Mesendoderm (in vitro differentiated cells): ENCODE measurements at regions not wholly inside any gene's neighbourhood (a gene's known extent, or its start where the extent isn't known, plus 50 kb on each side); places are given as distances from the start of the nearest gene placed in this dataset.

ENCODE experiments used
- DNase-seq: peaks from one replicate; pipeline ENCODE4 v3.0.0; 2013
- H2AK5ac ChIP-seq: 2 replicates; pipeline ENCODE4 v1.6.1; 2013; ENCODE audit warnings: low read length, inconsistent platforms
- H2BK120ac ChIP-seq: 2 replicates; pipeline ENCODE4 v1.6.1; 2013; ENCODE audit warnings: low read depth, mild to moderate bottlenecking, low read length, moderate library complexity, mixed read lengths
- H2BK15ac ChIP-seq: replicated peaks from 2 replicates; pipeline ENCODE4 v1.6.1; 2013; ENCODE audit warnings: low read depth, mild to moderate bottlenecking, moderate library complexity
- H2BK5ac ChIP-seq: 2 replicates; pipeline ENCODE4 v1.6.1; 2013; ENCODE audit warnings: low read length, inconsistent platforms
- H3K18ac ChIP-seq: 2 replicates; pipeline ENCODE4 v1.6.1; 2013; ENCODE audit warnings: mild to moderate bottlenecking, low read length, mixed read lengths
- H3K23ac ChIP-seq: one replicate; pipeline ENCODE4 v1.6.1; 2013; ENCODE audit warnings: low read length
- H3K27ac ChIP-seq: 2 replicates; pipeline ENCODE4 v1.5.1; 2013; ENCODE audit warnings: low read depth, mild to moderate bottlenecking, inconsistent platforms, low read length, moderate library complexity
- H3K27me3 ChIP-seq: 2 replicates; pipeline ENCODE4 v1.6.1; 2013; ENCODE audit warnings: low read length, control low read depth, mild to moderate bottlenecking, inconsistent platforms; ENCODE audit not compliant: insufficient read depth, poor library complexity
- H3K36me3 ChIP-seq: 2 replicates; pipeline ENCODE4 v1.6.1; 2013; ENCODE audit warnings: low read length, inconsistent platforms; ENCODE audit not compliant: control insufficient read depth, insufficient read depth
- H3K4ac ChIP-seq: one replicate; pipeline ENCODE4 v1.6.1; 2013; ENCODE audit warnings: low read depth, mild to moderate bottlenecking, low read length, moderate library complexity
- H3K4me1 ChIP-seq: 2 replicates; pipeline ENCODE4 v1.6.1; 2013; ENCODE audit warnings: low read depth, low read length, inconsistent platforms; ENCODE audit not compliant: control insufficient read depth
- H3K4me2 ChIP-seq: 2 replicates; pipeline ENCODE4 v1.6.1; 2013; ENCODE audit warnings: low read length
- H3K4me3 ChIP-seq: 2 replicates; pipeline ENCODE4 v1.5.1; 2013; ENCODE audit warnings: mild to moderate bottlenecking, low read length
- H3K56ac ChIP-seq: one replicate; pipeline ENCODE4 v1.6.1; 2013; ENCODE audit warnings: low read length
- H3K79me1 ChIP-seq: 2 replicates; pipeline ENCODE4 v1.6.1; 2013; ENCODE audit warnings: low read length, inconsistent platforms
- H3K79me2 ChIP-seq: 2 replicates; pipeline ENCODE4 v1.6.1; 2013; ENCODE audit warnings: mild to moderate bottlenecking, low read length; ENCODE audit not compliant: control insufficient read depth, insufficient read depth
- H3K9ac ChIP-seq: 2 replicates; pipeline ENCODE4 v1.6.1; 2013; ENCODE audit warnings: low read length, inconsistent platforms
- H4K5ac ChIP-seq: one replicate; pipeline ENCODE4 v1.6.1; 2013; ENCODE audit warnings: low read length
- H4K8ac ChIP-seq: one replicate; pipeline ENCODE4 v1.6.1; 2013; ENCODE audit warnings: low read depth, mild to moderate bottlenecking, control low read depth, low read length, moderate library complexity
- WGBS: extraction: QIAGEN DNeasy Blood & Tissue Kit; methylation state at CpG from one replicate; pipeline ENCODE4 v1.1.7; 2013; ENCODE audit warnings: low lambda C conversion rate, missing lambda C conversion rate; ENCODE audit not compliant: insufficient coverage; ENCODE audit errors: extremely low coverage; 5-methylcytosine and 5-hydroxymethylcytosine counted together

GRCh38 chr16:16782153-16782552, 403.2 kb downstream of the NPIPA7 start:
- no peak overlapping the region for H4K8ac ChIP-seq
- no peak overlapping the region for H3K18ac ChIP-seq
- no peak overlapping the region for H2BK5ac ChIP-seq
- H2AK5ac ChIP-seq: no peak overlapping the region
- H3K4me3 ChIP-seq: no peak overlapping the region
- peaks cover 10% of the 10 kb centered on the region for H3K4me1 ChIP-seq
- WGBS: no CpG with 5 or more reads among the region's 4 CpGs
- no peak overlapping the region for H3K56ac ChIP-seq
- no peak overlapping the region for H4K5ac ChIP-seq
- no peak overlapping the region for H3K4me2 ChIP-seq
- H2BK120ac ChIP-seq: no peak overlapping the region
- H3K23ac ChIP-seq: no peak overlapping the region
- no peak overlapping the region for H3K27ac ChIP-seq
- H3K9ac ChIP-seq: no peak overlapping the region
- H3K36me3 ChIP-seq: no peaks in the 10 kb centered on the region
- H2BK15ac ChIP-seq: no peak overlapping the region
- no peaks in the 10 kb centered on the region for H3K79me1 ChIP-seq
- no peaks in the 10 kb centered on the region for H3K79me2 ChIP-seq
- peak; percentile 68 for DNase-seq
- no peaks in the 10 kb centered on the region for H3K27me3 ChIP-seq
- H3K4ac ChIP-seq: no peak overlapping the region

- no peak overlapping the region for H3K4me3 ChIP-seq
- WGBS: no CpG with 5 or more reads among the region's 2 CpGs
- no peaks in the 10 kb centered on the region for H3K36me3 ChIP-seq
- H2BK5ac ChIP-seq: no peak overlapping the region
- H3K79me2 ChIP-seq: no peaks in the 10 kb centered on the region
- H4K5ac ChIP-seq: no peak overlapping the region
- no peaks in the 10 kb centered on the region for H3K27me3 ChIP-seq
- H3K4me1 ChIP-seq: no peaks in the 10 kb centered on the region
- H3K4ac ChIP-seq: peak overlapping the region; percentile 68
- no peak overlapping the region for H3K4me2 ChIP-seq
- DNase-seq: peak; percentile 65
- no peak overlapping the region for H3K9ac ChIP-seq
- H3K79me1 ChIP-seq: no peaks in the 10 kb centered on the region
- H3K23ac ChIP-seq: no peak overlapping the region
- H3K18ac ChIP-seq: no peak overlapping the region
- no peak overlapping the region for H2AK5ac ChIP-seq
- H3K56ac ChIP-seq: no peak overlapping the region
- no peak overlapping the region for H2BK15ac ChIP-seq
- H4K8ac ChIP-seq: no peak overlapping the region
- no peak overlapping the region for H3K27ac ChIP-seq
- H2BK120ac ChIP-seq: no peak overlapping the region
These were observed 409.1 kb downstream of the NPIPA7 start for GRCh38 chr16:16788004-16788403.

- no peak overlapping the region for H3K27ac ChIP-seq
These were observed 411.7 kb downstream of the NPIPA7 start for GRCh38 chr16:16790597-16790996.

GRCh38 chr16:16791051-16791450, 412.1 kb downstream of the NPIPA7 start:
- WGBS: no CpG with 5 or more reads among the region's 1 CpG
- no peaks in the 10 kb centered on the region for H3K79me2 ChIP-seq

More at GRCh38 chr16:16790597-16790996, 411.7 kb downstream of the NPIPA7 start:
- no peak overlapping the region for H3K4ac ChIP-seq
- no peak overlapping the region for H3K4me3 ChIP-seq
- no peak overlapping the region for H3K56ac ChIP-seq
- H3K18ac ChIP-seq: no peak overlapping the region
- H2BK15ac ChIP-seq: no peak overlapping the region
- no peaks in the 10 kb centered on the region for H3K79me2 ChIP-seq
- H3K23ac ChIP-seq: no peak overlapping the region
- H4K8ac ChIP-seq: no peak overlapping the region
- H3K4me2 ChIP-seq: no peak overlapping the region
- H3K9ac ChIP-seq: no peak overlapping the region
- H3K4me1 ChIP-seq: no peaks in the 10 kb centered on the region
- H3K27me3 ChIP-seq: no peaks in the 10 kb centered on the region
- H3K36me3 ChIP-seq: no peaks in the 10 kb centered on the region
- H2AK5ac ChIP-seq: no peak overlapping the region
- no peaks in the 10 kb centered on the region for H3K79me1 ChIP-seq
- H2BK120ac ChIP-seq: no peak overlapping the region
- no peak overlapping the region for H4K5ac ChIP-seq
- DNase-seq: no peak
- no peak overlapping the region for H2BK5ac ChIP-seq

GRCh38 chr16:16797239-16797638, 418.3 kb downstream of the NPIPA7 start:
- H3K36me3 ChIP-seq: no peaks in the 10 kb centered on the region
- H3K9ac ChIP-seq: no peak overlapping the region
- no peak overlapping the region for H3K23ac ChIP-seq
- H3K79me1 ChIP-seq: no peaks in the 10 kb centered on the region
- no CpG with 5 or more reads among the region's 2 CpGs for WGBS
- H2BK120ac ChIP-seq: no peak overlapping the region
- no peak overlapping the region for H3K4me2 ChIP-seq
- no peak overlapping the region for H2BK15ac ChIP-seq
- H2BK5ac ChIP-seq: no peak overlapping the region
- no peak overlapping the region for H3K4ac ChIP-seq
- peak; percentile 35 for DNase-seq
- H2AK5ac ChIP-seq: no peak overlapping the region
- no peaks in the 10 kb centered on the region for H3K79me2 ChIP-seq
- no peak overlapping the region for H3K27ac ChIP-seq
- no peak overlapping the region for H3K18ac ChIP-seq
- H3K4me3 ChIP-seq: no peak overlapping the region
- no peak overlapping the region for H4K5ac ChIP-seq
- H4K8ac ChIP-seq: no peak overlapping the region
- H3K27me3 ChIP-seq: no peaks in the 10 kb centered on the region
- no peak overlapping the region for H3K56ac ChIP-seq
- H3K4me1 ChIP-seq: no peaks in the 10 kb centered on the region

More at GRCh38 chr16:16791051-16791450, 412.1 kb downstream of the NPIPA7 start:
- Histone ChIP-seq H2AK5ac (no peak overlapping the region), H2BK120ac (no peak overlapping the region), H3K79me1 (no peaks in the 10 kb centered on the region), H2BK5ac (no peak overlapping the region), H3K4me1 (no peaks in the 10 kb centered on the region), H4K5ac (no peak overlapping the region), H3K4ac (no peak overlapping the region), H3K36me3 (no peaks in the 10 kb centered on the region), H4K8ac (no peak overlapping the region), H3K27ac (no peak overlapping the region), H3K27me3 (no peaks in the 10 kb centered on the region), H3K18ac (no peak overlapping the region), H3K9ac (no peak overlapping the region), H2BK15ac (no peak overlapping the region), H3K4me2 (no peak overlapping the region), H3K23ac (no peak overlapping the region), H3K56ac (no peak overlapping the region), H3K4me3 (no peak overlapping the region)
- DNase-seq: no peak

GRCh38 chr16:16798504-16798903, 419.6 kb downstream of the NPIPA7 start:
- H4K5ac ChIP-seq: no peak overlapping the region
- H3K4me3 ChIP-seq: no peak overlapping the region
- H3K79me2 ChIP-seq: no peaks in the 10 kb centered on the region
- H3K56ac ChIP-seq: no peak overlapping the region
- no peaks in the 10 kb centered on the region for H3K4me1 ChIP-seq
- no peak overlapping the region for H3K4ac ChIP-seq
- no peak overlapping the region for H2BK120ac ChIP-seq
- no peak overlapping the region for H3K9ac ChIP-seq
- no peak for DNase-seq
- H3K18ac ChIP-seq: no peak overlapping the region
- H3K23ac ChIP-seq: no peak overlapping the region
- no peak overlapping the region for H3K27ac ChIP-seq
- H2AK5ac ChIP-seq: no peak overlapping the region
- no peak overlapping the region for H2BK5ac ChIP-seq
- no peak overlapping the region for H4K8ac ChIP-seq
- H3K4me2 ChIP-seq: no peak overlapping the region
- no peaks in the 10 kb centered on the region for H3K79me1 ChIP-seq
- no peak overlapping the region for H2BK15ac ChIP-seq
- no peaks in the 10 kb centered on the region for H3K36me3 ChIP-seq
- H3K27me3 ChIP-seq: no peaks in the 10 kb centered on the region
